ENCODE measurements at regions not wholly inside any gene's neighbourhood (a gene's known extent, or its start where the extent isn't known, plus 50 kb on each side); places are given as distances from the start of the nearest gene placed in this dataset.

DNA sequence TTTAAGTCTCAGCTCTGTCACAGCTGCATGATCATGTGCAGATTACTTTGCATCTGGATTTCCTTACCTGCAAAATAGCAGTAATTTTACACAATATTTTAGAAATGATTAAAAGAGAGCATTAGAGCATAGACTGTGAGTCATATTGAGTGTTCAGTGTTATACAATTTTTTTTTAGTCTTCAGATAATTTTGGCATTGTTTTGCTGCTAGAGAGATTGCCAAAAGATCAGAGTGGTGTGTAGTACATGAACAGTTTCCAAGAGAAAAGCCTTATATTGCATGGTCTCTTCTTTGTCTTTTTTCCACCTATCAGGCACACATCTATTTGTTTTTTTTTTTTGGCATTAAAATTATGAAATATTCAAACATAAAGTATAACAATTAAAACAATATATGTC is 209.6 kb upstream of the TLL1 start:
- no peak overlapping the region for H3K56ac ChIP-seq (ENCODE audit: insufficient read length, low read depth, low read length)
- H2BK15ac ChIP-seq (ENCODE audit: low read depth, low read length), result no peak overlapping the region
- no peak overlapping the region for H4K5ac ChIP-seq (ENCODE audit: insufficient read length, low read depth, low read length)
- H3K23ac ChIP-seq (ENCODE audit: insufficient read length, low read depth, low read length), result no peak overlapping the region
- H3T11ph ChIP-seq (ENCODE audit: low read length), result no peak overlapping the region
- no peak overlapping the region for H3K27ac Mint-ChIP-seq
- no peak overlapping the region for H4K8ac ChIP-seq (replicated peaks; ENCODE audit: insufficient read length, low read depth, low read length)
- H3K9me3 Mint-ChIP-seq, result no peaks in the 10 kb centered on the region; a peak in 2 of 5 replicates
- H3K36me3 Mint-ChIP-seq (ENCODE audit: insufficient read depth in 1 of 3, low read depth in 3 of 3), result no peaks in the 10 kb centered on the region
- H3K4me1 ChIP-seq (ENCODE audit: insufficient read depth, low read length), result no peaks in the 10 kb centered on the region
- no peaks in the 10 kb centered on the region for H3K79me2 ChIP-seq (ENCODE audit: insufficient read depth, low read length)
- no peak overlapping the region for H4K91ac ChIP-seq (ENCODE audit: insufficient read length, low read depth, low read length)
- no peak overlapping the region for H3K18ac ChIP-seq (ENCODE audit: insufficient read length, low read depth, low read length)
- no peak overlapping the region for H3K4me2 ChIP-seq (ENCODE audit: insufficient read depth, insufficient read length, low read length)
- H3K9me3 ChIP-seq (ENCODE audit: control insufficient read depth, low read depth, low read length), result no peaks in the 10 kb centered on the region
- H4K20me1 ChIP-seq (ENCODE audit: control insufficient read depth, insufficient read depth, insufficient read length), result no peaks in the 10 kb centered on the region
- no peak overlapping the region for H3K4me3 Mint-ChIP-seq
- H2BK12ac ChIP-seq (ENCODE audit: insufficient read length, low read depth, low read length), result no peak overlapping the region
- no peak overlapping the region for H3K14ac ChIP-seq (ENCODE audit: insufficient read depth, low read length)
- no peak overlapping the region for H3K27ac ChIP-seq (ENCODE audit: insufficient read length, low read depth, low read length)
- no peak overlapping the region for H2AFZ ChIP-seq (ENCODE audit: low read length)
- H2BK5ac ChIP-seq (ENCODE audit: insufficient read length, low read length), result no peak overlapping the region
- no peaks in the 10 kb centered on the region for H3K79me1 ChIP-seq (ENCODE audit: insufficient read depth, low read depth, low read length, poor library complexity, severe bottlenecking)
- H3K27me3 Mint-ChIP-seq (ENCODE audit: low read depth), result peaks cover 2% of the 10 kb centered on the region; the same call in 1 of the 2 replicates
- H3K27me3 ChIP-seq (ENCODE audit: insufficient read depth, low read length), result no peaks in the 10 kb centered on the region
- no peak overlapping the region for H2BK120ac ChIP-seq (ENCODE audit: low read depth, low read length, poor library complexity, severe bottlenecking)
- no peak overlapping the region for H2BK20ac ChIP-seq (ENCODE audit: low read depth, low read length, poor library complexity, severe bottlenecking)
- H3K9ac ChIP-seq (ENCODE audit: extremely low read depth, insufficient read length, low read length), result no peak overlapping the region
- no peak overlapping the region for H3K4ac ChIP-seq (ENCODE audit: low read depth, low read length)
- H2AK5ac ChIP-seq (ENCODE audit: insufficient read length, low read length), result no peak overlapping the region
- no peak for DNase-seq
- peaks cover 6 to 8% of the 10 kb centered on the region in 2 experiments for H3K4me1 Mint-ChIP-seq
- TF ChIP-seq, protein P1, sequence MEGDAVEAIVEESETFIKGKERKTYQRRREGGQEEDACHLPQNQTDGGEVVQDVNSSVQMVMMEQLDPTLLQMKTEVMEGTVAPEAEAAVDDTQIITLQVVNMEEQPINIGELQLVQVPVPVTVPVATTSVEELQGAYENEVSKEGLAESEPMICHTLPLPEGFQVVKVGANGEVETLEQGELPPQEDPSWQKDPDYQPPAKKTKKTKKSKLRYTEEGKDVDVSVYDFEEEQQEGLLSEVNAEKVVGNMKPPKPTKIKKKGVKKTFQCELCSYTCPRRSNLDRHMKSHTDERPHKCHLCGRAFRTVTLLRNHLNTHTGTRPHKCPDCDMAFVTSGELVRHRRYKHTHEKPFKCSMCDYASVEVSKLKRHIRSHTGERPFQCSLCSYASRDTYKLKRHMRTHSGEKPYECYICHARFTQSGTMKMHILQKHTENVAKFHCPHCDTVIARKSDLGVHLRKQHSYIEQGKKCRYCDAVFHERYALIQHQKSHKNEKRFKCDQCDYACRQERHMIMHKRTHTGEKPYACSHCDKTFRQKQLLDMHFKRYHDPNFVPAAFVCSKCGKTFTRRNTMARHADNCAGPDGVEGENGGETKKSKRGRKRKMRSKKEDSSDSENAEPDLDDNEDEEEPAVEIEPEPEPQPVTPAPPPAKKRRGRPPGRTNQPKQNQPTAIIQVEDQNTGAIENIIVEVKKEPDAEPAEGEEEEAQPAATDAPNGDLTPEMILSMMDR (conservative IDR thresholded peaks at IDR 0.05), result no peak
- no peaks in the 10 kb centered on the region for H3K23me2 ChIP-seq (ENCODE audit: insufficient read length, low read depth, low read length, poor library complexity, severe bottlenecking)

Measured in H9 (cell line).